Mesenchymal stem cell (in vitro differentiated cells and primary cell): ENCODE measurements at regions not wholly inside any gene's neighbourhood (a gene's known extent, or its start where the extent isn't known, plus 50 kb on each side); places are given as distances from the start of the nearest gene placed in this dataset.
"Not testable (repeated sequence)": the region's sequence is repeated elsewhere in the genome, so short reads cannot be mapped to it uniquely, and the experiment has no call there.

ENCODE experiments used
- DNase-seq: peaks from one replicate; pipeline ENCODE4 v3.0.0-alpha.2; 2013
- H2AFZ ChIP-seq: one replicate; pipeline ENCODE4 v1.6.1; 2013; ENCODE audit warnings: low read depth, mild to moderate bottlenecking, control low read depth, inconsistent platforms, low read length, moderate library complexity
- H2AK5ac ChIP-seq: 2 replicates; pipeline ENCODE4 v1.6.1; 2013; ENCODE audit warnings: low read length, moderate library complexity, mild to moderate bottlenecking, inconsistent platforms; ENCODE audit not compliant: severe bottlenecking
- H2BK120ac ChIP-seq: one replicate; pipeline ENCODE4 v1.6.1; 2013; ENCODE audit warnings: low read depth, mild to moderate bottlenecking, inconsistent platforms, low read length, moderate library complexity
- H2BK12ac ChIP-seq, 2 experiments: one replicate each; pipeline ENCODE4 v1.6.1; 2013; ENCODE audit warnings: inconsistent platforms in 2 of 2, low read length in 2 of 2, mild to moderate bottlenecking in 2 of 2, moderate library complexity in 2 of 2, control low read depth in 1 of 2
- H2BK15ac ChIP-seq: one replicate; pipeline ENCODE4 v1.6.1; 2013; ENCODE audit warnings: mild to moderate bottlenecking, low read depth, inconsistent platforms; ENCODE audit not compliant: poor library complexity, severe bottlenecking
- H2BK5ac ChIP-seq: 2 replicates; pipeline ENCODE4 v1.6.1; 2013; ENCODE audit warnings: low read depth, mild to moderate bottlenecking, low read length, control low read depth, inconsistent platforms; ENCODE audit not compliant: poor library complexity, severe bottlenecking
- H3K14ac ChIP-seq, 2 experiments: one replicate each; pipeline ENCODE4 v1.6.1; 2013; ENCODE audit warnings: inconsistent platforms in 2 of 2, low read length in 2 of 2, control low read depth in 1 of 2, mild to moderate bottlenecking in 1 of 2, moderate library complexity in 1 of 2
- H3K18ac ChIP-seq, 2 experiments: one replicate each; pipeline ENCODE4 v1.6.1; 2013; ENCODE audit warnings: inconsistent platforms in 2 of 2, low read length in 2 of 2, control low read depth in 1 of 2, low read depth in 1 of 2, mild to moderate bottlenecking in 1 of 2
- H3K23ac ChIP-seq, 2 experiments: one replicate each; pipeline ENCODE4 v1.6.1; 2013; ENCODE audit warnings: inconsistent platforms in 2 of 2, low read length in 2 of 2, mild to moderate bottlenecking in 2 of 2, moderate library complexity in 2 of 2, control low read depth in 1 of 2
- H3K27ac ChIP-seq: 2 replicates; pipeline ENCODE4 v1.5.1; 2013; ENCODE audit warnings: mild to moderate bottlenecking, moderate library complexity, low read length, control low read depth, inconsistent platforms; ENCODE audit not compliant: poor library complexity, severe bottlenecking
- H3K27me3 ChIP-seq, 2 experiments: 2 replicates each; pipeline versions ENCODE4 v1.6.1 to v1.7.0; 2013; ENCODE audit warnings: low read length in 2 of 2, mild to moderate bottlenecking in 2 of 2, moderate library complexity in 2 of 2, control low read depth in 1 of 2, inconsistent platforms in 1 of 2; ENCODE audit not compliant: control insufficient read depth in 1 of 2, insufficient read depth in 1 of 2
- H3K36me3 ChIP-seq, 2 experiments: 2 replicates each; pipeline versions ENCODE4 v1.6.1 to v1.7.0; 2013; ENCODE audit warnings: low read length in 2 of 2, control low read depth in 1 of 2, inconsistent platforms in 1 of 2, low read depth in 1 of 2, mild to moderate bottlenecking in 1 of 2; ENCODE audit not compliant: insufficient read depth in 2 of 2, control insufficient read depth in 1 of 2
- H3K4ac ChIP-seq, 2 experiments: one replicate each; pipeline ENCODE4 v1.6.1; 2013; ENCODE audit warnings: inconsistent platforms in 2 of 2, low read length in 2 of 2, mild to moderate bottlenecking in 2 of 2, moderate library complexity in 2 of 2, control low read depth in 1 of 2, low read depth in 1 of 2
- H3K4me1 ChIP-seq: 2 replicates; pipeline ENCODE4 v1.6.1; 2013; ENCODE audit warnings: low read depth, low read length, control low read depth; ENCODE audit not compliant: control insufficient read depth, insufficient read depth
- H3K4me2 ChIP-seq: 2 replicates; pipeline ENCODE4 v1.6.1; 2013; ENCODE audit warnings: low read length, mild to moderate bottlenecking, inconsistent platforms; ENCODE audit not compliant: poor library complexity, severe bottlenecking
- H3K4me3 ChIP-seq, 2 experiments: 2 replicates each; pipeline versions ENCODE4 v1.5.1 to v1.7.0; 2013; ENCODE audit warnings: low read length in 2 of 2, mild to moderate bottlenecking in 2 of 2, control low read depth in 1 of 2, low read depth in 1 of 2; ENCODE audit not compliant: insufficient read depth in 1 of 2
- H3K79me1 ChIP-seq: replicated peaks from 2 replicates; pipeline ENCODE4 v1.6.1; 2013; ENCODE audit warnings: mild to moderate bottlenecking, control low read depth, low read length, inconsistent platforms; ENCODE audit not compliant: poor library complexity, severe bottlenecking
- H3K9ac ChIP-seq: 2 replicates; pipeline ENCODE4 v1.7.0; 2013; ENCODE audit warnings: mild to moderate bottlenecking, low read length, moderate library complexity
- H3K9me3 ChIP-seq: 2 replicates; pipeline ENCODE4 v1.7.0; 2013; ENCODE audit warnings: mild to moderate bottlenecking, low read length; ENCODE audit not compliant: control insufficient read depth
- H4K8ac ChIP-seq: one replicate; pipeline ENCODE4 v1.6.1; 2013; ENCODE audit warnings: inconsistent platforms, mild to moderate bottlenecking, low read length, moderate library complexity
- H4K91ac ChIP-seq: one replicate; pipeline ENCODE4 v1.6.1; 2013; ENCODE audit warnings: mild to moderate bottlenecking, low read length, inconsistent platforms
- WGBS: methylation state at CpG from one replicate; pipeline ENCODE4 v1.1.7; 2013; ENCODE audit warnings: mixed read lengths; 5-methylcytosine and 5-hydroxymethylcytosine counted together

GRCh38 chr7:70893971-70894715 lies 237.8 kb upstream of the GALNT17 start:
- Histone ChIP-seq H4K91ac (no peak overlapping the region), H3K4me2 (no peak overlapping the region), H3K9ac (no peak overlapping the region), H3K79me1 (no peaks in the 10 kb centered on the region), H2AFZ (no peak overlapping the region), H3K4ac (no peak overlapping the region), H3K36me3 (no peaks in the 10 kb centered on the region), H2BK120ac (no peak overlapping the region), H3K27me3 (peaks cover 0 to 4% of the 10 kb centered on the region in 2 experiments), H2BK5ac (no peak overlapping the region), H3K9me3 (peaks cover 9% of the 10 kb centered on the region), H2BK12ac (no peak overlapping the region), H3K4me1 (no peaks in the 10 kb centered on the region), H3K27ac (no peak overlapping the region), H2BK15ac (no peak overlapping the region), H3K18ac (no peak overlapping the region), H3K4me3 (no peak overlapping the region), H4K8ac (no peak overlapping the region), H2AK5ac (no peak overlapping the region), H3K14ac (no peak overlapping the region), H3K23ac (no peak overlapping the region)
- no peak for DNase-seq
- WGBS = 69% methylated on average over 2 of the region's 4 CpGs

- no peak overlapping the region for H3K18ac ChIP-seq
- no peak overlapping the region for H2BK5ac ChIP-seq
- H3K36me3 ChIP-seq = no peaks in the 10 kb centered on the region
These were observed 237.1 kb upstream of the GALNT17 start for GRCh38 chr7:70894799-70895198.

GRCh38 chr7:70895337-70896200 lies 236.4 kb upstream of the GALNT17 start:
- not testable (repeated sequence) for H3K4me2 ChIP-seq
- WGBS = 56% methylated on average over 4 of the region's 7 CpGs

More at GRCh38 chr7:70894799-70895198, 237.1 kb upstream of the GALNT17 start:
- Histone ChIP-seq H3K4me2 (no peak overlapping the region), H3K23ac (no peak overlapping the region), H2BK15ac (no peak overlapping the region), H2BK120ac (no peak overlapping the region), H3K27ac (no peak overlapping the region), H2AFZ (no peak overlapping the region), H3K4me1 (no peaks in the 10 kb centered on the region), H3K4ac (no peak overlapping the region), H4K91ac (no peak overlapping the region), H3K4me3 (no peak overlapping the region), H3K9me3 (peaks cover 9% of the 10 kb centered on the region), H3K27me3 (peaks cover 0 to 4% of the 10 kb centered on the region in 2 experiments), H2AK5ac (no peak overlapping the region), H3K79me1 (no peaks in the 10 kb centered on the region), H4K8ac (no peak overlapping the region), H3K14ac (no peak overlapping the region), H3K9ac (no peak overlapping the region), H2BK12ac (no peak overlapping the region)
- WGBS = 86% methylated on average over 6 of the region's 6 CpGs
- DNase-seq = no peak

More at GRCh38 chr7:70895337-70896200, 236.4 kb upstream of the GALNT17 start:
- H2BK120ac ChIP-seq, H2AFZ ChIP-seq, H3K4ac ChIP-seq, H3K27ac ChIP-seq, H3K23ac ChIP-seq, H2BK5ac ChIP-seq, DNase-seq, H4K91ac ChIP-seq, H3K9me3 ChIP-seq, H3K14ac ChIP-seq, H3K36me3 ChIP-seq, H3K9ac ChIP-seq, H2BK15ac ChIP-seq, H3K4me3 ChIP-seq, H3K27me3 ChIP-seq, H2AK5ac ChIP-seq, H3K18ac ChIP-seq, H4K8ac ChIP-seq, H3K4me1 ChIP-seq, H3K79me1 ChIP-seq, H2BK12ac ChIP-seq: not testable (repeated sequence)
